H1 (cell line): ENCODE measurements at regions not wholly inside any gene's neighbourhood (a gene's known extent, or its start where the extent isn't known, plus 50 kb on each side); places are given as distances from the start of the nearest gene placed in this dataset.

Source experiments
- CTCF ChIA-PET: fragments of 300-600 bp; sonication (Branson Sonifier 250); formaldehyde crosslinking; loops from one replicate; lab custom pipeline; 2021; ENCODE audit not compliant: partially characterized antibody; lab: Charles Lee
- POLR2A ChIA-PET: fragments of 300-600 bp; sonication (Branson Sonifier 250); formaldehyde crosslinking; loops from one replicate; lab custom pipeline; 2021; ENCODE audit warnings: inconsistent platforms; ENCODE audit not compliant: partially characterized antibody; lab: Charles Lee
- DNase-seq, 2 experiments: peaks; one replicate each; pipeline versions ENCODE4 v3.0.0 to v3.0.0-alpha.2; 2010 to 2022; ENCODE audit warnings: low spot score in 2 of 2, low read depth in 1 of 2, mixed read lengths in 1 of 2
- FAIRE-seq: peaks from 2 replicates; lab custom pipeline; 2011; peaks lifted over from hg19 to GRCh38; lab: Jason Lieb, UNC
- H2AFZ ChIP-seq: 2 replicates; pipeline ENCODE4 v1.8.1; 2012; ENCODE audit warnings: low read length, inconsistent platforms
- H2AK5ac ChIP-seq: 2 replicates; pipeline ENCODE4 v1.6.1; 2013; ENCODE audit warnings: low read depth, low read length
- H2BK120ac ChIP-seq: replicated peaks from 2 replicates; pipeline ENCODE3; 2013; ENCODE audit warnings: low read depth, low read length, inconsistent platforms
- H2BK12ac ChIP-seq: 2 replicates; pipeline ENCODE4 v1.6.1; 2013; ENCODE audit warnings: low read depth, low read length
- H2BK15ac ChIP-seq: 2 replicates; pipeline ENCODE4 v1.6.1; 2013; ENCODE audit warnings: low read length
- H2BK20ac ChIP-seq: 2 replicates; pipeline ENCODE4 v1.6.1; 2013; ENCODE audit warnings: low read length
- H2BK5ac ChIP-seq: 2 replicates; pipeline ENCODE4 v1.6.1; 2013; ENCODE audit warnings: low read depth, low read length
- H3K14ac ChIP-seq: 2 replicates; pipeline ENCODE4 v1.6.1; 2013; ENCODE audit warnings: inconsistent platforms; ENCODE audit not compliant: insufficient read length
- H3K18ac ChIP-seq: 2 replicates; pipeline ENCODE4 v1.6.1; 2013; ENCODE audit warnings: low read length; ENCODE audit errors: extremely low read depth
- H3K23ac ChIP-seq: 2 replicates; pipeline ENCODE4 v1.6.1; 2013; ENCODE audit warnings: inconsistent platforms; ENCODE audit not compliant: insufficient read length
- H3K23me2 ChIP-seq: 2 replicates; pipeline ENCODE4 v1.6.1; 2013; ENCODE audit warnings: low read depth, low read length
- H3K27ac ChIP-seq: 2 replicates; pipeline ENCODE4 v1.6.1; 2011; ENCODE audit warnings: low read depth, low read length, inconsistent platforms
- H3K27me3 ChIP-seq, 4 experiments: replicated peaks in 1 of 4; 1 replicate in 1 of 4; 2 replicates in 3 of 4; pipeline versions ENCODE4 v1.6.1 to v1.8.1; 2011 to 2013; ENCODE audit warnings: low read length in 3 of 4, mild to moderate bottlenecking in 3 of 4, inconsistent platforms in 2 of 4, mixed read lengths in 2 of 4, moderate library complexity in 1 of 4; ENCODE audit not compliant: control insufficient read depth in 3 of 4, insufficient read depth in 3 of 4; ENCODE audit errors: extremely low read depth in 1 of 4
- H3K36me3 ChIP-seq, 4 experiments: 2 replicates each; pipeline versions ENCODE4 v1.6.1 to v1.8.1; 2011 to 2013; ENCODE audit warnings: mild to moderate bottlenecking in 4 of 4, low read length in 3 of 4, moderate library complexity in 2 of 4, control low read depth in 1 of 4, inconsistent platforms in 1 of 4; ENCODE audit not compliant: insufficient read depth in 4 of 4, control insufficient read depth in 2 of 4
- H3K4ac ChIP-seq: replicated peaks from 2 replicates; pipeline ENCODE3; 2013; ENCODE audit warnings: low read length, low read depth, mixed read lengths, inconsistent platforms; ENCODE audit not compliant: insufficient read length
- H3K4me1 ChIP-seq, 4 experiments: replicated peaks in 1 of 4; 1 replicate in 1 of 4; 2 replicates in 3 of 4; pipeline versions ENCODE4 v1.6.1 to v1.8.1; 2011 to 2013; ENCODE audit warnings: low read length in 3 of 4, inconsistent platforms in 2 of 4, mixed read lengths in 1 of 4; ENCODE audit not compliant: insufficient read depth in 4 of 4, control insufficient read depth in 3 of 4
- H3K4me2 ChIP-seq, 2 experiments: 2 replicates each; pipeline versions ENCODE4 v1.6.1 to v1.8.1; 2011 to 2013; ENCODE audit warnings: low read depth in 2 of 2, low read length in 2 of 2, control low read depth in 1 of 2, inconsistent platforms in 1 of 2, mild to moderate bottlenecking in 1 of 2; ENCODE audit not compliant: insufficient read depth in 1 of 2
- H3K4me3 ChIP-seq, 4 experiments: fragments of 200-600, 300-600 bp in 1 of 4; sonication (generic), shearing (Covaris generic), sonication (Bioruptor Twin) in 1 of 4; 2 replicates each; pipeline versions ENCODE4 v1.5.1 to v1.8.1; 2011 to 2016; ENCODE audit warnings: low read length in 4 of 4, low read depth in 3 of 4, control low read depth in 2 of 4, inconsistent platforms in 2 of 4, mild to moderate bottlenecking in 2 of 4, mixed read lengths in 1 of 4, moderate library complexity in 1 of 4; ENCODE audit not compliant: insufficient read depth in 2 of 4; ENCODE audit errors: extremely low read depth in 1 of 4
- H3K56ac ChIP-seq: replicated peaks from 2 replicates; pipeline ENCODE3; 2013; ENCODE audit warnings: low read depth, mild to moderate bottlenecking, mixed read lengths, low read length, inconsistent platforms; ENCODE audit not compliant: insufficient read length
- H3K79me1 ChIP-seq: 2 replicates; pipeline ENCODE4 v1.6.1; 2013; ENCODE audit warnings: low read depth, low read length, control low read depth
- H3K79me2 ChIP-seq, 2 experiments: 2 replicates each; pipeline versions ENCODE4 v1.6.1 to v1.8.1; 2012 to 2013; ENCODE audit warnings: low read length in 2 of 2, mild to moderate bottlenecking in 2 of 2, inconsistent platforms in 1 of 2; ENCODE audit not compliant: insufficient read depth in 2 of 2, control insufficient read depth in 1 of 2
- H3K9ac ChIP-seq, 4 experiments: replicated peaks in 1 of 4; 1 replicate in 1 of 4; 2 replicates in 3 of 4; pipeline versions ENCODE4 v1.6.1 to v1.8.1; 2011 to 2013; ENCODE audit warnings: low read depth in 3 of 4, low read length in 3 of 4, control low read depth in 2 of 4, mild to moderate bottlenecking in 2 of 4, moderate library complexity in 2 of 4, inconsistent platforms in 1 of 4; ENCODE audit errors: extremely low read depth in 1 of 4
- H3K9me3 ChIP-seq, 2 experiments: 2 replicates each; pipeline versions ENCODE4 v1.6.1 to v1.8.1; 2012 to 2013; ENCODE audit warnings: mild to moderate bottlenecking in 2 of 2, moderate library complexity in 2 of 2, control low read depth in 1 of 2, inconsistent platforms in 1 of 2, low read depth in 1 of 2, low read length in 1 of 2, mixed read lengths in 1 of 2; ENCODE audit not compliant: insufficient read depth in 2 of 2
- H4K20me1 ChIP-seq, 2 experiments: replicated peaks in 1 of 2; 2 replicates each; pipeline versions ENCODE3 to v1.8.1; 2011 to 2013; ENCODE audit warnings: inconsistent platforms in 2 of 2, low read length in 2 of 2, mild to moderate bottlenecking in 1 of 2; ENCODE audit not compliant: insufficient read depth in 2 of 2, control insufficient read depth in 1 of 2
- H4K5ac ChIP-seq: 2 replicates; pipeline ENCODE4 v1.6.1; 2013; ENCODE audit warnings: low read length, low read depth, mixed read lengths, inconsistent platforms; ENCODE audit not compliant: insufficient read length
- H4K8ac ChIP-seq: 2 replicates; pipeline ENCODE4 v1.8.0; 2013; ENCODE audit warnings: mild to moderate bottlenecking, moderate library complexity, low read length, inconsistent platforms; ENCODE audit not compliant: insufficient read depth; ENCODE audit errors: extremely low read depth
- H4K91ac ChIP-seq: replicated peaks from 2 replicates; pipeline ENCODE3; 2013; ENCODE audit warnings: low read length, mixed read lengths, inconsistent platforms; ENCODE audit not compliant: insufficient read length
- BRCA1 ChIP-seq: IDR thresholded peaks from 2 replicates; pipeline ENCODE4 v1.6.1; 2012; ENCODE audit warnings: low read depth, low read length, improper control_type of control experiment
- CHD1 ChIP-seq: IDR thresholded peaks from 2 replicates; pipeline ENCODE4 v1.6.1; 2012; ENCODE audit warnings: low read depth, low read length, improper control_type of control experiment
- EP300 ChIP-seq, 2 experiments: IDR thresholded peaks; 1 replicate in 1 of 2; 2 replicates in 1 of 2; pipeline ENCODE4 v1.6.1; 2011 to 2012; ENCODE audit warnings: low read depth in 2 of 2, low read length in 2 of 2, mild to moderate bottlenecking in 2 of 2, borderline replicate concordance in 1 of 2, inconsistent platforms in 1 of 2, moderate library complexity in 1 of 2
- FOSL1 ChIP-seq: IDR thresholded peaks from 2 replicates; pipeline ENCODE4 v1.6.1; 2011; ENCODE audit warnings: mild to moderate bottlenecking, low read depth, low read length, moderate library complexity; ENCODE audit not compliant: insufficient read depth
- GABPA ChIP-seq: IDR thresholded peaks from 2 replicates; pipeline ENCODE4 v1.6.1; 2011; ENCODE audit warnings: mild to moderate bottlenecking, low read length, moderate library complexity, borderline replicate concordance; ENCODE audit not compliant: insufficient read depth
- GTF2F1 ChIP-seq: IDR thresholded peaks from 2 replicates; pipeline ENCODE4 v1.6.1; 2012; ENCODE audit warnings: low read depth, low read length, improper control_type of control experiment, borderline replicate concordance
- SP1 ChIP-seq: IDR thresholded peaks from 2 replicates; pipeline ENCODE4 v1.6.1; 2011; ENCODE audit warnings: low read depth, low read length
- TAF7 ChIP-seq: optimal IDR thresholded peaks from 2 replicates; pipeline ENCODE3; 2011; ENCODE audit warnings: low read depth, mild to moderate bottlenecking, inconsistent platforms, low read length, moderate library complexity, borderline replicate concordance
- YY1 ChIP-seq: IDR thresholded peaks from 2 replicates; pipeline ENCODE4 v1.6.1; 2011; ENCODE audit warnings: low read depth, mild to moderate bottlenecking, low read length
- WGBS, 2 experiments: shearing (Covaris generic) in 1 of 2; methylation state at CpG; one replicate each; pipeline versions ENCODE4 v1.1.6 to v1.1.7; 2013 to 2015; ENCODE audit warnings: low lambda C conversion rate in 2 of 2, mixed read lengths in 2 of 2, inconsistent platforms in 1 of 2, low coverage in 1 of 2, missing lambda C conversion rate in 1 of 2; ENCODE audit not compliant: insufficient replicate concordance in 2 of 2, insufficient coverage in 1 of 2, insufficient read length in 1 of 2; ENCODE audit errors: extremely low coverage in 1 of 2, missing lambda C conversion rate in 1 of 2; 5-methylcytosine and 5-hydroxymethylcytosine counted together
- TF ChIP-seq, protein P1 (sequence below): IDR thresholded peaks from 2 replicates; pipeline ENCODE4 v1.6.1; 2011; ENCODE audit warnings: low read depth, mild to moderate bottlenecking, low read length; ENCODE audit not compliant: insufficient read depth

DNA sequence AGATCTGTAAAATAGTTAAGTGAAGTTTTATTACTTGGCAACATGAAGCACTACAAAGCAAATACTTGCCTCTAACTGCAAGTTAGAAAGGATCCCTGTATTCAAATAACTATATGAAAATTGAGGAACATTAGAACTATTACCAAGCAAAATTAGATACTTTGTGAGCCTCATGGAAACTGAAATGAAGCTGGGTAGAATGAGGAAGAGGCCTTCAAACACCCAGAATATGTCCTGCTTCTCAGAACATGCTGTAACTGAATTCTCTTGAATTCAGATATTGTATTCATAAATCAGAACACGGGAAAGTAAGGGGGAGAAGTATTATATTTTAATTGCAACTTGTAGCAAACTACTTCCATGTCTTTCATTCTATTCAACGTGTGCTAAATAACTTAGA, 947.9 kb downstream of the PCDH17 start:
- Histone ChIP-seq H3K27ac (no peak overlapping the region), H3K79me2 (no peaks in the 10 kb centered on the region), H3K14ac (no peak overlapping the region), H3K27me3 (no peaks in the 10 kb centered on the region), H2BK12ac (no peak overlapping the region), H2AK5ac (no peak overlapping the region), H3K18ac (no peak overlapping the region), H3K56ac (no peak overlapping the region), H2AFZ (no peak overlapping the region), H2BK5ac (no peak overlapping the region), H4K91ac (no peak overlapping the region), H3K79me1 (no peaks in the 10 kb centered on the region), H3K4me1 (no peaks in the 10 kb centered on the region), H2BK20ac (no peak overlapping the region), H3K4me2 (no peak overlapping the region), H4K20me1 (no peaks in the 10 kb centered on the region), H3K4me3 (no peak overlapping the region), H2BK15ac (no peak overlapping the region), H3K9ac (no peak overlapping the region), H2BK120ac (no peak overlapping the region), H3K36me3 (no peaks in the 10 kb centered on the region), H3K4ac (no peak overlapping the region), H3K23ac (no peak overlapping the region), H3K23me2 (no peaks in the 10 kb centered on the region), H3K9me3 (peaks cover 3 to 4% of the 10 kb centered on the region in 2 experiments; a peak in 3 of 4 replicates), H4K8ac (no peak overlapping the region), H4K5ac (no peak overlapping the region)
- CTCF ChIA-PET: no interaction called here
- TF ChIP-seq CHD1 (no peak), TAF7 (no peak), EP300 (IDR thresholded peaks at IDR 0.05; ENCODE audit: borderline replicate concordance in 1 of 2, low read depth in 2 of 2, low read length in 2 of 2) (no peak), FOSL1 (no peak), BRCA1 (no peak), GTF2F1 (no peak), YY1 (no peak), GABPA (no peak), SP1 (no peak)
- TF ChIP-seq, protein P1, sequence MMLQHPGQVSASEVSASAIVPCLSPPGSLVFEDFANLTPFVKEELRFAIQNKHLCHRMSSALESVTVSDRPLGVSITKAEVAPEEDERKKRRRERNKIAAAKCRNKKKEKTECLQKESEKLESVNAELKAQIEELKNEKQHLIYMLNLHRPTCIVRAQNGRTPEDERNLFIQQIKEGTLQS: no peak
- no peak for DNase-seq
- 98% methylated on average over 2 of the region's 2 CpGs; no CpG with 5 or more reads in 1 of the 2 experiments for WGBS, 2 experiments
- POLR2A ChIA-PET: no interaction called here
- FAIRE-seq: no peak
